ENCODE measurements at regions not wholly inside any gene's neighbourhood (a gene's known extent, or its start where the extent isn't known, plus 50 kb on each side); places are given as distances from the start of the nearest gene placed in this dataset.

- no peak for DNase-seq
Observed at GRCh38 chr7:121447243-121447910, 51.3 kb upstream of the FAM3C start.

GRCh38 chr7:121446526-121446925, 50.4 kb upstream of the FAM3C start:
- no peak for DNase-seq

Measured in NCI-H187 (cell line).